Hepatocyte (in vitro differentiated cells): ENCODE measurements at regions not wholly inside any gene's neighbourhood (a gene's known extent, or its start where the extent isn't known, plus 50 kb on each side); places are given as distances from the start of the nearest gene placed in this dataset.

Experiments
- EZH2 ChIP-seq: fragments of 200-600 bp; sonication (generic); IDR thresholded peaks from 2 replicates; pipeline ENCODE4 v1.6.1; 2016; ENCODE audit warnings: antibody characterized with exemption, mild to moderate bottlenecking, borderline replicate concordance
- EZH2phosphoT487 ChIP-seq: fragments of 200-600 bp; sonication (generic); IDR thresholded peaks from one replicate; pipeline ENCODE4 v1.6.1; 2018; ENCODE audit warnings: antibody characterized with exemption, mild to moderate bottlenecking, low read depth, moderate library complexity; ENCODE audit not compliant: unreplicated experiment, severe bottlenecking
- TF ChIP-seq, protein P1 (sequence below): fragments of 200-600 bp; sonication (generic); IDR thresholded peaks from 2 replicates; pipeline ENCODE4 v1.5.1; 2016; ENCODE audit warnings: antibody characterized with exemption, mild to moderate bottlenecking; ENCODE audit not compliant: poor library complexity

- TF ChIP-seq, protein P1, sequence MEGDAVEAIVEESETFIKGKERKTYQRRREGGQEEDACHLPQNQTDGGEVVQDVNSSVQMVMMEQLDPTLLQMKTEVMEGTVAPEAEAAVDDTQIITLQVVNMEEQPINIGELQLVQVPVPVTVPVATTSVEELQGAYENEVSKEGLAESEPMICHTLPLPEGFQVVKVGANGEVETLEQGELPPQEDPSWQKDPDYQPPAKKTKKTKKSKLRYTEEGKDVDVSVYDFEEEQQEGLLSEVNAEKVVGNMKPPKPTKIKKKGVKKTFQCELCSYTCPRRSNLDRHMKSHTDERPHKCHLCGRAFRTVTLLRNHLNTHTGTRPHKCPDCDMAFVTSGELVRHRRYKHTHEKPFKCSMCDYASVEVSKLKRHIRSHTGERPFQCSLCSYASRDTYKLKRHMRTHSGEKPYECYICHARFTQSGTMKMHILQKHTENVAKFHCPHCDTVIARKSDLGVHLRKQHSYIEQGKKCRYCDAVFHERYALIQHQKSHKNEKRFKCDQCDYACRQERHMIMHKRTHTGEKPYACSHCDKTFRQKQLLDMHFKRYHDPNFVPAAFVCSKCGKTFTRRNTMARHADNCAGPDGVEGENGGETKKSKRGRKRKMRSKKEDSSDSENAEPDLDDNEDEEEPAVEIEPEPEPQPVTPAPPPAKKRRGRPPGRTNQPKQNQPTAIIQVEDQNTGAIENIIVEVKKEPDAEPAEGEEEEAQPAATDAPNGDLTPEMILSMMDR = peak; percentile 31
- TF ChIP-seq EZH2 (no peak), EZH2phosphoT487 (no peak)
These were observed 145.1 kb upstream of the FKBP1C start for GRCh38 chr6:63066055-63066704.
